ENCODE measurements at regions not wholly inside any gene's neighbourhood (a gene's known extent, or its start where the extent isn't known, plus 50 kb on each side); places are given as distances from the start of the nearest gene placed in this dataset.

- peak; percentile 60 for DNase-seq
Observed at GRCh38 chr5:68433923-68434879, 218.6 kb downstream of the PIK3R1 start.

GRCh38 chr5:68435611-68436010, 220.1 kb downstream of the PIK3R1 start:
- DNase-seq: no peak

GRCh38 chr5:68436686-68437520, 221.3 kb downstream of the PIK3R1 start:
- DNase-seq: no peak

DNA sequence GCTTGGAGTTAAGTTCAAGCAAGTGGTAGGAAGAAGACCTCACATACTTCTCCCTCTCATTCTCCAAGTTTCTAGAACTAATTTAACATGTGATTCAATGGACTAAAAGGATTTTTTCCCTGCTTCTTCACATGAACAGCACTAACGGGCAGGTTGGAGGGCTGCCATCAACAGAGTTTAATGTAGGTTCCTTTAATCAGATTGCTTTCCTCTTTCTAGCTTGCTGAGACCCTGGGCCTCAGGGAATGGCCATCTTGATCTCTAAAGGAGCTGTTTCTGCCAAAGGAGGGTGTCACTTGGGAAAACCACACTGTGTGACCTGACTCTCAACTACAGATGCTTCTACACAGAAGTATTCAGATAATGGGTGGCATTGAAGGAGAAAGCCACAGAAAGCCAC, 223.3 kb downstream of the PIK3R1 start:
- no peak for DNase-seq

- DNase-seq: no peak
Observed at GRCh38 chr5:68440245-68440644, 224.7 kb downstream of the PIK3R1 start.

GRCh38 chr5:68440651-68441050, 225.1 kb downstream of the PIK3R1 start:
- DNase-seq: no peak

DNA sequence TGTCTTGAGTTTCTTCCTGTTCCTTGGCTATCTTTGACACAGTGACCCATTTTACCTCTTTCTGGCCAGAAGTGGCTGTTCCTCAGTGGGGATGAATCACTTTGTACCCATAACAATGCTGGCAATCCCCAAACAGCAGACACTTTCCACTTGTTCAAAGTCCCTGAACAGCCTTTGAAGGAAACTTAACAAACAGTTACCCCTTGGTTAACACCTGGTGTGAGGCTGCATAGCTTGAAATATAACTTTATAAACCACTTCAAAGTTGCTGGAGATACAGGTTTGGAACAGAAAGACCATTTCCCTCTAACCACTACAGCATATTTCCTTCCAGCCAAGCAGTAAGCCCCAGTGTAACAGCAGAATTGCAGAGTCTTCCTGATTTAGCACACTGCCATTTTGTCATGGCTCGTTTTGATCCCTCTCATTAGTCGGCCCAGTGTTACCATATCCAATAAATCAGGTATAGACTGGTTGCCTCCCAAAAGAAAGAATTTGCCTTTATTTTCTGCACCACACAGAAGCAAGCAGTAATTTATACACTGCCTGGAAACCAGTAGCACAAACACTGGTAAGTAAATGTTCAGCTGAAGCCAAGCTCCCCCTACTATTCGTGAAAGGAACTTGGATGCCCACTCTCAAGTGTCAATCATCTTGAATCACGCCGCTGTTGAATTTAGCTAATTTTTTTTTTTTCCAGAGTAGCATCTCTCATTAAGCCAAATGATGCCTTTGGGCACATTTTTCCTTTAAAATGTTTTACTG, 225.9 kb downstream of the PIK3R1 start:
- DNase-seq: no peak

DNA sequence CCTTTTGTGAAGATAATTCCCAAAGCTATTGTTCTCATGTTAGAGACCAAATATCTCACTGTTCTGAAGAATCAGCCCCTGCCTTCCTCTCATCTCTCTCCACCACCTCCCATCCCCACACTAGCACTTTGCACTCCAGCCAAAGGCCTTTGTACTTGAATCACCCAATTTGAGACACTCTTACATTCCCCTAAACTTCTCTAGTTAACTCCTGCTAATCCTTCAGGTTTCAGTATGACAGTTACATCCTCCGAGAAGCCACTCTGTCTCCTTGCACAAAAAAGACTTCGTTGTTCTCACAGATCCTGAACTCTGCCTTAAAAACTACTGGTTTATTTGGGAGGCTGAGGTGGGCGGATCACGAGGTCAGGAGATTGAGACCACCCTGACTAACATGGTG, 227.5 kb downstream of the PIK3R1 start:
- DNase-seq: no peak

DNA sequence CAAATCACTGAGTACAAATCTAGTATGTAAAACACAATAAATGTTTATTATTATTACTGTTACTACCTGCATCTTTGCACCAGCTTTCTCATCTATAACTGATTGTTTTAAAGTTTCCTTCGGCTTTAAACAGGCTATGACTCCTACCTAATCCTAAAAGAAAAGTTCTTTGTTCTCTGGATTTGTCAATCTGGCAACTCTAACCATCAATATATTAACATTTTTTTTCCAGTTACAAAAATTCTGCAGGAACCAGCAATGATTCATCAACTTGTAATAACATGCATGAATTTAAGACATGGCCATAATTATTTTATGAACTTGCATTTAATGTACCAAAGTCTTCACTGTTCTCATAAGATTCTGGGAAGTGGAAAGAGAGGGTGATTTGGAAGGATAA, 228.5 kb downstream of the PIK3R1 start:
- no peak for DNase-seq

GRCh38 chr5:68444833-68445232, 229.3 kb downstream of the PIK3R1 start:
- no peak for DNase-seq

DNA sequence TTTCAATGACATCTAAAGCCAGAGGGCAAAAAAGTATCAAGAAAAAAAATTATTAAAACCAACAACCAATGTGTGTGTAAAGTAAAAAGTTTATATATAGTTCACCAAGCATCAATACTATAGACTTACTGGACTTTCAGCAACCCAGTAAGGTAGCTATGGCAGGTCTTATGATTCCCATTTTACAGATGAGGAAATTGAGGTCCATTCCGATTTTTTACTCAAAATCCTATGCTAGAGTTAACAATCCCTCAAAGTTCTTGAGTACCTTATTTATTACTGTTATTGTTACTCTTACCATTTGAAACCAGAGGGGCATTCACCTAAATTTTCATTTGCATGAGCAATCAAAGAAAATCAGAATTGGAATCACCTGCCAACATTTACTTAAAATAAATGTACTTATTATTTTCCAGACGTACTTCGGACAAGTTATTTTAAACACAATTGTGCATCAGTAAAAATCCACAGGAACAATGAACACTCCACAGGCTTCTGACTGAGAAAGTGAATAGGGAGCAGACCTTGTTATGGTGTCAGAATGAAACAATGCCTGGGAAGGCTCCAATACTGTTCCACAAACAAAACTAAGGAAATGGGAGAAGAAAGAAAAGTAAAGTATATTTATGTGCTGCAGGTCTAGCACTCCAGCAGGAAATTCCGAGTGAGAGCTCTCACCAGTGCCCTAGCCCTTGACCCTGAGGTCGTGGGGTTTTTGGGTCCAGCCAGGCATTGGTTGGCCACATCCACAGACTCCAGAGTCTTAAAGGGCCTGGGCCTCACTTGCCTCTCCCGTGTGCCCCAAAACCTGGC, 229.9 kb downstream of the PIK3R1 start:
- no peak for DNase-seq

DNA sequence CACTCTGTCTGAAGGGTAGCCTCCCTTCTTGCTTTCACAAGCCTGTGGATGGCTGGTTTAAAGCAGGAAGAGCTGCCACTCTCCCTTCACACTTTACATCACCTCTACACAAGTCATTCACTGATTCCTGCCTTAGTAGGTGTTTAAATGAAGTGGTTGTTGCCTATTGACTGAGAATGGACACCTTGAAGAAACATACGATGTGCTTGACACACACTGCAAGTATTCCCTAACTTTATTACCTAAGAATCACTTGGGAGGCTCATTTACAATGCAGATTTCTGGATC, 230.5 kb downstream of the PIK3R1 start:
- no peak for DNase-seq

DNA sequence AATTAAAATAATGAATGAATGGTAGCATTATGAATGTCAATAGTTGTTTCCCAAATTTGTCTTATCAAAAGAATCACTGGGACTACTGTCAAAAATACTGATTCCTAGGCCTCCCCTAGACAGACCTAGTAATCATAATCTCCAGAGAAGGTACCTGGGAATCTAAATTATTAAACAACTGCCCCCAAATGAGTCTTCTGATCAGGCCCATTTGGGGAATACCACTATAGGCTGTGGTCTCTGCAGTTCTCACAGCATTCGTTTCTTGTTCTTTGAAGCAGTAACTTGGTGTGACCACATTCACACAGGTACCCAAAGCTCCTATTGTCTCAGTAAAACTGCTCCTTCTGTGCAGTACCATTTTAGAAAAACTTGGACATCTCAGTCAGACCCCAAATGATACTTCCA, 230.9 kb downstream of the PIK3R1 start:
- no peak for DNase-seq

GRCh38 chr5:68447136-68447929, 231.8 kb downstream of the PIK3R1 start:
- no peak for DNase-seq

DNA sequence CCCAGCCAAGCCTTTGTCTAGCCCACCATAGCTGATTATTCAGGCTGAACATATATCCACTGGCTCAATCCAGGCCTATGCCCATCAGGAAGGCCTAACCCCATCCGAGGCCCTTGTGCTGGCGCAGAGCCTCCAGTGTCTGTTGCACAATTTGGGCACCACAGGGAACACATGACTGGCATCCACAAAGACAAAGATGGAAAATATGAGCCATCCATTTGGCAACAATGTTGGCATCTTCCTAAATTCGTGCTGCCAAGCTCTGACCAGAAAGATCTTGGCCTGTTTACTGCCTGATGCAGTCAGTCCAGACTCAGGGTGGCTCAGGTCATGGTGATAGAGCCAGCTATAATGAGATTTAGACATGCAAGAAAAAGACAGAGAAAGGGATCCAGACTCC, 233.8 kb downstream of the PIK3R1 start:
- no peak for DNase-seq

- DNase-seq: no peak
Observed at GRCh38 chr5:68450245-68450852, 234.8 kb downstream of the PIK3R1 start.

DNA sequence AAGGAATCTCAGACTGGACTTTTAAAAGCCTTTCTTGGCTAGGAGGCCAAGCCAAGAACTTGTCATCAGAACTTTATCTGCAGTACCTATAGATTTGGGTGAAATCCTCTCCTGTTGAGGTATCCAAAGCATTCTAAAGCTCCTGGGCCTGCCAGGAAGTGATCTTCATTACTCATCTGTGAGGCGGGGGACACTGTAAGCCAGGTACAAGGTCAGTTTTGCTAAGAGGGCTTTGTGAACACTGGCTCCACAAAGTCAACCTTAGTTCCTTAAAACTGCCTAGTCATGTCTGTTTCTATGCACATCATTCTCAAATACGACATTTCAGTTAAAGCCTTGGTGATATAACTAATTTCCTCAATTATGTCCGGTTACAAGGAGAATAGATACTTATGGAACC, 236.7 kb downstream of the PIK3R1 start:
- no peak for DNase-seq

DNA sequence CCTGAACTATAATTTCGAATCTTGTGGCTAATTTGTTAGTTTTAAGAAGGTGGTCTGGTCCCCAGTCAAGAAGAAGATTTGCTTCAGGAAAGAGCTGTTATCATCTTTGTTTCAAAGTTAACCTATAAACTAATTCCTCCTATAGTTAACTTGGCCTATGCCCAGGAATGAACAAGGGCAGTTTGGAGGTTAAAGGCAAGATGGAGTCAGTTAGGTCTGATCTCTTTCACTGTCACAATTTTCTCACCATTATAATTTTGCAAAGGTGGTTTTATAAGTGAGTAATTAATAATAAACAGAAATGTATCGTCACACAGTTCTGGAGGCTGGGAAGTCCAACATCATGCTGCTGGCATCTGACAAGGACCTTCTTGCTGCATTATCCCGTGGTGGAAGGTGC, 238.6 kb downstream of the PIK3R1 start:
- DNase-seq: no peak

GRCh38 chr5:68454766-68455165, 239.2 kb downstream of the PIK3R1 start:
- no peak for DNase-seq

DNA sequence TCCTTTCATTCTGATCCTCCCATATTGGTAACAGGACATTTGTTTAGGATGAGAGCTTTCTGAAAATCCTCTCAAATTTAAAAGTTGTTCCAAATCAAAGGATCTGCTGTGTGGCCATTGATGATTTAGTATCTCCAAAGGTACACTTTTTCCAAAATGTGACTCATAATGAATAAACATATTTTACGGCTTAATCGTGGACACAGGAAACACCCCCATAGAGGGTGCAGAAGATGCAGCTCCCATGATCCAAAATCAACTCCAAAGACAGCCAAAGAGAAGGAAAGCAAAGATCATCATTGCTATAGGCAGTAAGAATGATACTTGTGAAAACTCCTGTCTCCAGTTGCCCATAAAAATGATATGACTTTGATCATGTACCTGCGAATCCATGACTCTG, 239.7 kb downstream of the PIK3R1 start:
- DNase-seq: no peak

DNA sequence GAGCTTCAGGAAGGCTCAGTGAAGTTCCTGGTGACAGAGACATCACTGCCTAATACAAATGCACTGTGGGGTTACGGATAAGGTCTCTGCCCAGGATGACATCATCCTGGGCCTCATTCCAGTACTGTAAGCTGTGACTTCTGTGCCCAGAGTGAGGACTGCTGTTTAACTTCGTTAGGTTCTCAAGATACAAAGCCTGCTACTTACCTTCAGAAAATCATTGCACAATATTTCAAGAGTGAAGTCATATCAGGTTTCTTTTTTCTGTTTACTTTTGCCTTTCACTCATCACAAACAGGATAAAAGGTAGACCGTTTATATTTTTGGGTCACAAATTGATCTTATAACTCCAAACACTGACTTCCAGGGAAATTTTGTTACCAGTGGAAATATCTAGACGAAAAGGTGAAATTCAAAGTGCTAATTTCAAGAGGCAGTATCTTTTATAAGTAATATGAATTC, 241.2 kb downstream of the PIK3R1 start:
- DNase-seq: no peak
